Mammary epithelial cell (primary cell): ENCODE measurements at regions not wholly inside any gene's neighbourhood (a gene's known extent, or its start where the extent isn't known, plus 50 kb on each side); places are given as distances from the start of the nearest gene placed in this dataset.

Experiments used
- CTCF ChIP-seq, 2 donors: IDR thresholded peaks in 1 of 2; conservative IDR thresholded peaks in 1 of 2; 2 replicates each; pipeline ENCODE4 v1.5.1; 2011 to 2012; ENCODE audit warnings: inconsistent platforms in 2 of 2, low read length in 2 of 2, mild to moderate bottlenecking in 2 of 2, control low read depth in 1 of 2, low read depth in 1 of 2; ENCODE audit not compliant: insufficient read depth in 1 of 2; ENCODE audit errors: extremely low read depth in 1 of 2
- EZH2 ChIP-seq: IDR thresholded peaks from 2 replicates; pipeline ENCODE4 v1.6.1; 2012; ENCODE audit warnings: low read length, inconsistent platforms, borderline replicate concordance

DNA sequence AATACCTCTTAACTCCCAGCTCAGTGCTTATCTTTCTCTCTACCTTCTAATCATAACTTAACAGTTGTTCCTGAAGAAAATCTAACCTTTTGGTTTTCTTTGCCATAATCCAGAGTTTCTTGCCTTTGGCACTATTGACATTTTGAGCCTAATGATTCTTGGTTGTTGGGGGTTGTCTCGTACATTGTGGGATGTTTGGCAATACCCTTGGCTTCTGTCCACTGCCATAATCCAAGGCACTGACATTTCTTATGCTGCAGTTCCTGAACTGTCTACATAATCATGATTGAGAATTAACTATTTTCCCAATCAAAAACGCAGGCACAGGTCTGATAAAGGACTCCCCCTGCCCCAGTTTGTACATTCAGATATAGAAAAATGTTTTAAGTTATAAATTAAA is 203.2 kb upstream of the MEX3C start:
- TF ChIP-seq CTCF (conservative IDR thresholded peaks at IDR 0.05 in 1 of 2, IDR thresholded peaks at IDR 0.05 in 1 of 2; ENCODE audit: extremely low read depth in 1 of 2, insufficient read depth in 1 of 2, low read depth in 1 of 2, low read length in 2 of 2) (no peak), EZH2 (no peak)
